NCI-H187 treated with DMSO at 0.1 percent for 48 hours (cell line): ENCODE measurements at regions not wholly inside any gene's neighbourhood (a gene's known extent, or its start where the extent isn't known, plus 50 kb on each side); places are given as distances from the start of the nearest gene placed in this dataset.
"Not testable (repeated sequence)": the region's sequence is repeated elsewhere in the genome, so short reads cannot be mapped to it uniquely, and the experiment has no call there.

Source experiments
- DNase-seq: peaks from one replicate; lab custom pipeline; 2025; lab: John Stamatoyannopoulos, UW

DNA sequence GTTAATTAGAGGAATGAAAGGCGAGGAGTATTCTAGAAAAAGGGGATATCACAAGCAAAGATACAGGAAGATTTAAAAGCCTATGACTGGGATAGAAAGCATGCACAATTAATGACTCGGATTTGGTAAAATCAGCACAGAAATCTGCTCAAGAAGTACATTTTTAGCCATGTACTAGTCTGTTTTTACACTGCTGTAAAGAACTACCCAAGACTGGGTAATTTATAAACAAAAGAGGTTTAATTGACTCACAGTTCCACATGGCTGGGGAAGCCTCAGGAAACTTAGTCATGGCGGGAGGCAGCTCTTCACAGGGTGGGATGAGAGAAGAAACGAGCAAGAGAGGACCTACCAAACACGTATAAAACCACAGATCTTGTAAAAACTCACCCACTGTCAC is 716.3 kb upstream of the MDGA2 start:
- DNase-seq: no peak

DNA sequence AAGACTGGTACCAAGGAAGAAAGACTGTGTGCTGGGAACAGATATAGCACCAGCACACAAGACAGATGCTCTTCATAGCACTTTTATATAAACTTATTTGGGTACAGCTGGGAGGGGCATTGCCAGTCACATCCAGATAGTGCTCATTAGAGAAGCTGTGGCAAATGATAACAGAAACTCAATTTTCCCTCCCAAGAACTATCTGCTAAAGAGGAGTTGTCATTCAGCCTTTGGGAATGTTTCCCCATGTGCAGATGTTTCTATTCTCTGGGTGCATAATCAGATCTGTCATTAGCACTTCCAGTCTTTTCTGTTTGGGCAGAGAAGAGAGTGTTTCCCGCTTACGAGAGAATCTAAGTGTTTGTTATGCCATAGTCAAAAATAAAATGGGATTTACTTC is 714.9 kb upstream of the MDGA2 start:
- no peak for DNase-seq

DNA sequence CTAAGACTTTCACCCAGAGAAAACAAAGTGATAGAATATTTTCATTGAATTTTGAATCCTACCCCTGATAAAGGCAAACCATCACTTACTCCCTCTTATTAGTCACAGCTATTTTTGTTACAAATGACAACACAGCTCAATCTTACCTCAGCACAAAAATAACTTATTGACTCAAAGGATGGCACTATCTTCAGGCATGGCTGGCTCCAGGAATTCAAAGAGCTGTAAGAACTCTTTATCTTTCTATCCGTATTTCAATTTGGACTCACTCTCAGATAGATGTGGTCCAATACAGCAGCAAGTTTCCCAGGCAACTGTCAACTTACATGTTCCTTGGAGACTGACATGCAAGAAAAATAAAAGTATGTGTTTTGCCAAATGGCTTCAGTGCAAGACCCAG is 709.4 kb upstream of the MDGA2 start:
- no peak for DNase-seq

DNA sequence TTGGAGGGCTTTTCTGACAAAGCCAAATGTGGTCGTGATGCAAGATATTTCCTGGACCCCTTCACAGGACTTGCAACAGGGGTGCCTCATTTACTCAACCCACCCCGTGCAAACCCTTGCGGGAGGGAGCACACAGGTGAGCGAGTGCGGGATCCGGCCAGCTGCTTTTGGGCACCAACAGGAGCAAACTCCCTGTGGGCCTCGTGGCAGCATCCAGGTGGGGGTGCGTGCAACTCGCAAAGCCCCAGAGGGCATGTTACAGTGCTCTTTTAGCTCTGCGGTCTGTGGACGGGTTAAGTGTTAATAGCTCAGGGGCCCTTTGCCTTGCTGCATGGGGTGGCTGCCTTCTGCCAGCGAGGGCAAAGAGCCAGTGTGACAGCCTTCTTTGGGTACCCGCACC is 707.6 kb upstream of the MDGA2 start:
- no peak for DNase-seq

DNA sequence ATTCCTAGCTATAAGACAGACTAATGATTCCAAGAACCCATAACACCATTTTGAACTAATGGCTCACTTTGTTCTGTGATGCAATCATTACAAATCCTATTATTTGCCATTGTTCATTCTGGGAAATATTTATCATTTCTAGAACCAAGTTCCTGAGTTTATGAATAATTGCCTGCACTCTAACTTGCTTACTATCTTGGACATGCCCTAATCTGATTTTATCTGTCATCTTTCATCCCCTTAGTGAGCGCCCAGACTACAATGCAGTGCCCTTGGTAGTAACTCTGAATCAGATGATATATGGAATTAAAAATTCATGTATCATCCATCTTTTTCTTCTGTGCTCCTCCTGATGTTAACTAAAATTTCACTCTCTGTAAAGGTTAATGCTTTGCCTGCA is 703.1 kb upstream of the MDGA2 start:
- no peak for DNase-seq

DNA sequence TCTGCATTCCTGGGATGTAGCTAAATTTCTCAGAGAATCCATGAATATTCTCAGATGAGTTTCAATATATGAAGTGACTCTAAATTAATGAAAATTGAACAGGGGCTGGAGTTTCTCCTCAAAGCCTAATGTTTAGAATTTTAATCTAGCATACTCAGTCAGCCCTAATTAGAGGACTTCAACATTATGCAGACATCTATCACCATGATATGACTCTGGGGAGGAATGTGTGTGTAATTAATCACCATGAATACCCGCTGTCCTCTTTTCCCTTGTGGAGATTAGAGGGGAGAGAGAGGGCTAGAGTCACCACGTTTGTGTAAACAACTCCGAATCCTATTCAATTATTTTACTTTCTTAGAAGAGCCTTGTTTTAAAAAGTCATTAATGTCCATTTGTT is 698.6 kb upstream of the MDGA2 start:
- DNase-seq: no peak

DNA sequence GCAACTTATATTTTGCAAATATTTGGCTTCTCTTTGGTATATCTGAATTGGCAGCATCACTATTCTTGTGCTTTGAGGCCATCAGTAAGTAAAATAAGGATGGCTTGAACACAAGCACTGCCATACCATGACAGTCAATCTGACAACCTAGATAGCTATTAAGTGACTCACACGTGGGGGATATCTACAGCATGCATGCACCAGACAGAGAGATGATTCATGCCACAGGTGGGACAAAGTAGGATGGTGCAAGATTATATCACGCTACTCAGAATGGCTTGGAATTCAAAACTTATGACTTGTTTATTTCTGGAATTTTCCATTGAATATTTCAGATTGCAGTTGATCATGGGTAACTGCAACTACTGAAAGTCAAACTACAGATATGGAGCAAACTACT is 675.6 kb upstream of the MDGA2 start:
- DNase-seq: no peak

DNA sequence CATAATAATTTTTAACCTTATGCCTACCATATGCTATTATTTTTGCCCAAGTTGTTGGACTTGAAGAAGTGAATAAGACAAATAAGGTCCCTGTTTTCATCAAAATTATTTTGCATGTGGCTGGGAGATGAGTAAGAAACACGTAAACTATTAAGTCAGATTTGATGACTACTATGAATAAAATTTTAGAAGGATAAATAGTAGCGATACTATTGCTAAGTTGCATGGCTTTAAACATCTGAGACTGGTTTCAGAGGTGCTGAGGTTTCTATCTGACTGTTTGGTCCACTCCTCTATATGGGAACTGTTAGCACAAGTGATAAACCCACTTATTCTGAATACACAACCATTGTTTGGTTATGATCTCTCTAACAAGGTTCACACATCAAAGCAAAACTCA is 674.3 kb upstream of the MDGA2 start:
- no peak for DNase-seq

DNA sequence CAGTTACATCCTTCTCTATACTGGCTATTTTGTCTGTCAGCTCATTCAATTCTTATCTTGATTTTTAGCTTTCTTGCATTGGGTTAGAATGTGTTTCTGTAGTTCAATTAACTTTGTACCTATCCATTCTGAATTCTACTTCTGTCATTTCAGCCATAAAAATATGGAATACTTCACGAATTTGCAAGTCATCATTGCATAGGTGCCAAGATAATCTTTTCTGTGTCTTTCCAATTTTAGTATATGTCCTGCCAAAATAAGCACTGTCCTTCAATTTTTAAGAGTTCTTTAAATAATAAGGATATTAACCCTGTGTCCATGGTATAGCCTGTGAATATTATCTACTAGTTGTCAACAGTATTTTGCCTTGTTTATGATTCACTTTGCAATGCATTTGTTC is 665.7 kb upstream of the MDGA2 start:
- no peak for DNase-seq

DNA sequence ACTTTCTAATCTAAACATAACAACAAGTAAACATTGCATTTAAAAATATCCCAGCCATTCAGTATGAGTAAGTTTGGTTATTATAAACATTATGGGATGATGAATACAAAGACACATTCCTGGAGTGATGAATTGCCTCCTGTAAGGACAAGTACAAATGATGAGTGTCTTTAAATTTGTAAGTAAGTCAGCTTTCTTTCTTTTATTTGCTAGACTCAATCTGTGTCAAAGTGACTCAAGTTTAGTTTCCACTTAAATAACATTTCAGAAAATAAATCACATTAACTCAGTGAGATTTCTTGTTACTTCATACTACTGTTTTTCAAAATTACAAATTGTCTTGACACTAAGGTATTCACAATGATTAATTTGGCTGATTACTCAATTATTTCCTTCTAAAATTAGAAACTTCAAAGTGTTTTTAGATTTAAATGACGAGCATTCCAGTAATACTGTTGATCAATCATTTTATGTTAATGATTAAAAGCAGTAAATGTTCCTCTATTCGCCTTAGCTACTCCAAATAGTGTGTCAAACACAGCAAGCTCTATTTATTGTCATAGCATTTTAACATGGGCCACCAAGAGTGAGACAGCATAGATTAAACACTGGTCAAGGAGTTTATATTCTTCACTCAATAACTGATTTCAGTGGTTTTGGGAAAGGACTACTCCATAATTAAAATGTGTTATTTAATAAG is 658.0 kb upstream of the MDGA2 start:
- no peak for DNase-seq

DNA sequence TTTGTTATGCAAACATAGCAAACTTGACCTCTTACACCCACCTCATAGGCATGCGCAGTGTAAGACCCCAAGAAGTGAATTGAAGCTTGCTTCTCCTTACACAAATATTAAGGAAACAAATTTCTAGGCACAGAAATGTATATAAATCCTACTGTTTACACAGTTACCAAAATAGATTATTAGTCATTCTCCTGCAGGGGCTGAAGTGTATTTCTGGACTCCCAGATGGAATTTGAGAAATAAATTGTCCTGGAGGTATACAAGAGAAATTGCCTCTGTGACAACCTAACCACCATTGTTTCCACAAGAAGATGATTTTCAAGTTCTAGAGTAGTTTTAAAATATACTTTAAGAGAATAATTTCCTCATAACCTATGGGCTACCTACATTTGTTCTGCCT is 656.0 kb upstream of the MDGA2 start:
- no peak for DNase-seq

DNA sequence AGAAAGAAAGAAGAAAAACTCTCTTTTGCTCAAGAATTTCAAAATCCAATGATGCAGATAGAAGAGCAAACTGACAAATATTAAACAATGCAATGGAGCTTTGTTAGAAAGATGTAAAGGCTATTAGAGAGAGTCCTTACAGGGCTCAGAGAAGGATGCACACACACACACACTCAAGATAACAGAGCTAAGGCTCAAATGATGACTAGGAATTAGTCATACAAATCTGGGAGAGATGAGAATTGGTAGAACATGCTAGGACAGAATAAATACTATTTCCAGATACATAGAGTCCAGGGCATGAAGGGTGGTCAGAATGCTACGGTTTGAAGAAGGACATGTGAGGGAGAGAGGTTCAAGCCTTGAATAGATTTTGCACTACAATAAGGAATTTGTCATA is 650.1 kb upstream of the MDGA2 start:
- no peak for DNase-seq

DNA sequence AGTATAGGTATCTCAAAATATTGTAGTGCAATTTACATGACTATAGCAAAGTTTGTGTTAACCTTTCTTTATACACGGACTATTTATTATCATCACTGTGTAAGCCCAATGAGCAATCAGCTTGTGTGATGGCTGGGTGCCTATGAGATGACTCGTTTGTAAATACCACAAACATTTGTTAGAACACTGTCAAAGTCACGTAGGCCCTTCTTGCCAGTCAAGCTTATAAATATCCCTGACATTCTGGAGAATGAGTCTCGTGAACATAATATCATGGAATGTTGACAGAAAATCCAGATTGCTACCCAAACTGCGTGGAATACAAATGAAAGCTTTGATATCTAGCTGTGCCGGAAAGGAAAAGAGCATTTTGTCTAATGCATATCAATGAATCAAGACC is 648.3 kb upstream of the MDGA2 start:
- DNase-seq: no peak

DNA sequence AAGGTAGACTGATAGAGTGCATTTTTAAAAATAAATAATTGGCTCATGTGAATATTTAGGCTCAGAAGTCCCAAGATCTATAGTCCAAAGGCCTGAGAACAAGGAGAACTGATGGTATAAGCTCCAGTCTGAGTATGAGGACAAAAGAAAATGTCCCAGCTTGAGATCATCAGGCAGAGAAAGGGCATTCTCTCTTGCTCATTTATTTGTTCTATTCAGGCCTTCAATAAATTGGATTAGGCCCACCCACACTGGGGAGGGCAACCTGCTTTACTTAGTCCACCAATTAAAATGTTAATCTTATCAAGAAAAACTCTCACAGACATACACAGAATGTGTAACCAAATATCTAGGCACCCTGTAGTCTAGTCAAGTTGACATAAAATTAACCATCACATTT is 644.4 kb upstream of the MDGA2 start:
- DNase-seq: no peak

DNA sequence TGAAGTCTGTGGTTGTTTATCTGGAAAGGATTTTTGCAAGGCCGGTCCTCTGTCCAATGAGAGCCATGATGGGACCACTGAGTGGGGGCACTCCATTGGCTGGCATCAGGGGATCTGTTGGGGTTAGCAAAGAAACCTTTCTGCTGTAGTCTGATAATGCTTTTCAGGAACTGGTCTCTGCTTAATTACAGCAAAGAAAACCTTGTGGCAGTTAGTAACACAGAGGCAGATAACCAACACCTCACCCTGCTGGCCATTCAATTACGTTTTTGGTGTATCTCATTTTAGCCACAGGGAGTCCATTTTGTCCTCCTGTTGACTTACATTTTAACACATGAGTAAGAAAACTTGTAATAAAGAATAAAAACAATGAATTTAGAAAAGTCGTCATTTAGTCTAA is 629.3 kb upstream of the MDGA2 start:
- DNase-seq: no peak

DNA sequence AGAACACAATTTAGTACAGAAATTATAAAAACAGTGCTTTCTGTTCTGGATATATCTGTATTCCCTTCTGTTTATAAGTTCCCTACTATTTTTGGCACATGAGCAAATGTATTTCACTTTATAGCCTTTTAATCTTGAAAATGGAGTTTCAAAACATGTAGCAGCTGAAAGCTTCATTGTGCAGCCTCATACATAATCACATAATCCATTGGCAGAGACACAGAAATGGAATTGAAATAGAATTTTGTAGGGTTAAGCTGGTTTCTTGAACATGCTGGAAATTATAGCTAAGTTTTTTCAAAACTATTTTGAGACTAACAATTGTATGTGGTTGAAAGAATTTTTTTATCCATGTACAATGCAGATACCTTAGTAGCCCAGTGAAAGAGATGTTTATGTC is 614.3 kb upstream of the MDGA2 start:
- DNase-seq: no peak

DNA sequence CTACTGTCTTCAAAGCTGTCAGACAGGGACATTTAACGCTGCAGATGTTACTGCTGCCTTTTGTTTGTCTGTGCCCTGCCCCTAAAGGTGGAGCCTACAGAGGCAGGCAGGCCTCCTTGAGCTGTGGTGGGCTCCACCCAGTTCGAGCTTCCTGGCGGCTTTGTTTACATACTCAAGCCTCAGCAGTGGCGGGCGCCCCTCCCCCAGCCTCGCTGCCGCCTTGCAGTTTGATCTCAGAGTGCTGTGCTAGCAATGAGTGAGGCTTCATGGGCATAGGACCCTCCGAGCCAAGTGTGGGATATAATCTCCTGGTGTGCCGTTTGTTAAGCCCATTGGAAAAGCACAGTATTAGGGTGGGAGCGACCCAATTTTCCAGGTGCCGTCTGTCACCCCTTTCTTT is 609.8 kb upstream of the MDGA2 start:
- DNase-seq: not testable (repeated sequence)

DNA sequence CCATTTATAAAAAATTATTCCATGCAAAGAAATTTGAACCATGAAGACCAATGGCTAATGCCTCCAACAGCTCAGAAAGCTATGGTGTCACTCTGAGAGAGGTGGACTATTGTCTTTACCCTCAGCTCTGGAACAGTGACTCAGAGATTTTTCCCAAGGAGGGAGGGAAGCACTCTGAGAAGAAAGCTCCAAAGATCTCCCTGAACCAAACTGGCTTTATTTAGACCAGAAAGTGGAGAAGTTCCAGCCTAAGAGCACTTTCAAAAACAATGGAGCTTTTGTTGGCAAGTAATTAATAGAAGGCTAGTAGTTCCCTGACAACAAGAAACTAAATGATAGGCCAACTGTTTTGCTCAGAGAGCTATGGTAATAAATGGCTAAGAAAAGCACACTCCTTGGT is 599.9 kb upstream of the MDGA2 start:
- no peak for DNase-seq

DNA sequence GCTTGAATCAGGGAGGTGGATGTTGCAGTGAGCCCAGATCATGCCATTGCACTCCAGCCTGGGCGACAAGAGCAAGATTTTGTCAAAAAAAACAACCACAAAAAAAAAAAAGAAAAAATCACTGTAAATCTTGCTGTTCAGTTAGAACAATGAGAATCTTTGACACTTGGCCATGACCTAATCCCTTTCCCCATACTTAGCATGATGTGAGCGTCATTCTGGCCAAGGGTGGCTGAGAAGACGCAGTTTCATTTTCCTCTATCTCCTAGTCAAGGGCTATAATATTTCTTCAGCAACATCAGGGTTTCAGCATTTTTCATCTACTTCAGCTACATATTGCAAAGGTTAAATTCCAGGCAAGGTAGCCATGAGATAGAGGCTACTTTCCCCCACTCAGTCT is 599.4 kb upstream of the MDGA2 start:
- DNase-seq: no peak

DNA sequence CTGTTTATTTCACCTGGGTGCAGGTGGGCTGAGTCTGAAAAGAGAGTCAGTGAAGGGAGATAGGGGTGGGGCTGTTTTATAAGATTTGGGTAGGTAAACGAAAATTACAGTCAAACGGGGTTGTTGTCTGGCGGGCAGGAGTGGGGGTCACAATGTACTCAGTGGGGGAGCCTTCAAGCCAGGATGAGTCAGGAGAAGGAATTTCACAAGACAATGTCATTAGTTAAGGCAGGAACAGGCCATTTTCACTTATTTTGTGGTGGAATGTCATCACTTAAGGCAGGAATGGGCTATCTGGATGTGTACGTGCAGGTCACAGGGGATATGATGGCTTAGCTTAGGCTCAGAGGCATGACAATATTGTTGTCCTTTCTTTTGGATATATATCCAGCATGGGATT is 592.5 kb upstream of the MDGA2 start:
- not testable (repeated sequence) for DNase-seq

DNA sequence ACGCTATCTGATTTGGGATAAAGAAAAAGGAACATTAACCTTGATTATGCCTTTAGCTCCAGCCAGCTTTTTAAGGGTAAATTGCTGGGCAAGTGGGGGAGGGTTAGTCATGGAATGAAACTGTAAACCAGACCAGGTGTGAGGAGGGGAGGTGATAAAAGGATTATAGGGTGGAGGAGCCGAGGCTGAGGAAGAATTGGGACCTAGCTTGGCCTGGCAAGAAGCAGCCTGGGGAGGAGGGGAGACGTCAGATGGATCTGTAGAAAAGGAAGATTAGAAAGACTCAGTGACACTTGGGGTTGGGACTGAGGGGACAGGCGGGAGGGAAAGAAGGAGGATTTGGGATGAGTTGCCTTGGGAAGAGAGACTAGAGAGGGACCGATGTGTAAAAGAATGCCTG is 590.8 kb upstream of the MDGA2 start:
- not testable (repeated sequence) for DNase-seq

DNA sequence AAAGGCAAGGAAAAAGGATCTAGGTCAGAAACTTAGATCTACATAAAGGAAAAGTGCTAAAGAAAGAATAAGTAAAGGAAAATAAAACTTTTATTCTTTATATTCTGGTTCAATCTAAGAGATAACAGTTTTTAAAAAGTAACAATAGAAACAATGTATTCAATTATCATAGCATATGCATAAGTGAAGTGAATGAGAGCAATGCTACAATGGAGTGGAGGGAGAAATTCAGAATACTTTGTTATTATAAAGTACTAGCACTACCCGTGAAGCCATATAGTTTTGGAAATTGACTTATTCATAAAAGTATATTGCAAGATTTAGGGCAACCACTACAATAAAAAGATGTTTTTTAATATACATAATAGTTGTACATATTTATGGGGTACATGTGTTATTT is 586.0 kb upstream of the MDGA2 start:
- no peak for DNase-seq

DNA sequence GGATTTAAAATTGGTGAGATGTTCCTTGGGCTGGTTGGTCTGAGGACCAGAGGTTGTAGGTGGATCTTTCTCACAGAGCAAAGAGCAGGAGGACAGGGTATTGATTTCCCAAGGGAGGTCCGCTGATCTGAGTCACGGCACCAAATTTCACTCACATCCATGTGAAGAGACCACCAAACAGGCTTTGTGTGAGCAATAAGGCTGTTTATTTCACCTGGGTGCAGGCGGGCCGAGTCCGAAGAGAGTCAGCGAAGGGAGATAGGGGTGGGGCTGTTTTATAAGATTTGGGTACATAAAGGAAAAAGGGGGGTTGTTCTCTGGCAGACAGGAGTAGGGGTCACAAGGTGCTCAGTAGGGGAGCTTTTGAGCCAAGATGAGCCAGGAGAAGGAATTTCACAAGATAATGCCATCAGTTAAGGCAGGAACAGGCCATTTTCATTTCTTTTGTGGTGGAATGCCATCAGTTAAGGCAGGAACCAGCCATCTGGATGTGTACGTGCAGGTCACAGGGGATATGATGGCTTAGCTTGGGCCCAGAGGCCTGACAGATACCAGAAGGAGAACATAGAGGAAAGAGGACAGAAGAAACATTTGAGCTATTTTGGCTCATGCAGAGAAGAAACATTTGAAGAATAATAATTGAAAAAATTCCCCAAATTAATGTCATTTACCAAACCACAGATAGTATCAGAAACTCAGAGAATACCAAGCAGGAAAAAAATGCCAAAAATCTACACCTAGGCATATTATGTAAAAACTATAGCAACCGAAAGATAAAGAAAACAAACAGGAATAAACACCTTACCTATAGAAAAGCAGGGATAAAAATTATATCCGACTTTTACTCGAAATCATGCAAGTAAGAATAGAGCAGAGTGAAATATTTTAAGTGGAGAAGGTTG is 585.2 kb upstream of the MDGA2 start:
- DNase-seq: not testable (repeated sequence)

DNA sequence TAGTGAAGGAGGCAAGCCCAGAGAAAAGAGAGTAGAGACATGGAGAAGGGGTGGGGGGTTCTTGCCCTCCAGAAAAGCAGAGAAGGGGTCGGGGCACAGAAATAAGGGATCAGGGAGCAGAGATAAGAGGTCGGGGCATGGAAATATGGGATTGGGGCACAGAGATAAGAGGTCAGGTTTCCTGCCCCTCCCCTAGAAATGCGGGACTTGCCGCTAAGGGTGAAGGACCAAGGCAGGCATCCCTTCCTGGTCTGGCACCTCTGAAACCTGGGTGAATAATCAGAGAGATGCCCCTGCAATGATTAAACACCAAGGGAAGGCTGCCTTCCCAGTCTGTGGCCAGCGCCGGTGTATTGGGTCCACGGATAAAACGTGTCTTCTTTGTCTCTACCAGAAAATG is 584.5 kb upstream of the MDGA2 start:
- not testable (repeated sequence) for DNase-seq
